Upper lobe of left lung (tissue), 4 donors: ENCODE measurements at regions not wholly inside any gene's neighbourhood (a gene's known extent, or its start where the extent isn't known, plus 50 kb on each side); places are given as distances from the start of the nearest gene placed in this dataset.

Experiments
- CTCF ChIP-seq, 6 experiments: fragments of 450-650 bp in 4 of 6; fragments of 200-600 bp in 2 of 6; sonication (generic) in 2 of 6; IDR thresholded peaks; one replicate each; pipeline ENCODE4 v1.5.1; 2016 to 2019; ENCODE audit warnings: antibody characterized with exemption in 6 of 6
- EP300 ChIP-seq, 4 donors: sonication (generic); formaldehyde crosslinking; IDR thresholded peaks; one replicate each; pipeline ENCODE4 v1.5.1; 2017; ENCODE audit warnings: antibody characterized with exemption in 4 of 4, control low read depth in 2 of 4
- POLR2A ChIP-seq, 4 donors: fragments of 450-650 bp; IDR thresholded peaks; one replicate each; pipeline ENCODE4 v1.5.1; 2016 to 2017; ENCODE audit warnings: antibody characterized with exemption in 4 of 4, mild to moderate bottlenecking in 2 of 4
- POLR2AphosphoS5 ChIP-seq, 2 donors: sonication (generic); formaldehyde crosslinking; IDR thresholded peaks; one replicate each; pipeline ENCODE4 v1.5.1; 2017; ENCODE audit warnings: antibody characterized with exemption in 2 of 2

GRCh38 chr13:106306748-106307277 lies 228.6 kb downstream of the EFNB2 start:
- TF ChIP-seq POLR2A (IDR thresholded peaks at IDR 0.05) = no peak
- TF ChIP-seq CTCF (IDR thresholded peaks at IDR 0.05) = no peak
- TF ChIP-seq EP300 (IDR thresholded peaks at IDR 0.05) = no peak
- no peak for TF ChIP-seq POLR2AphosphoS5 (IDR thresholded peaks at IDR 0.05)
